Fibroblast of skin of scalp (primary cell): ENCODE measurements at regions not wholly inside any gene's neighbourhood (a gene's known extent, or its start where the extent isn't known, plus 50 kb on each side); places are given as distances from the start of the nearest gene placed in this dataset.

Experiments used
- DNase-seq: peaks from one replicate; pipeline ENCODE4 v3.0.0-alpha.2; 2013

GRCh38 chr14:84591827-84592445, 938.0 kb upstream of the FLRT2 start:
- DNase-seq, result no peak

- DNase-seq, result no peak
Observed at GRCh38 chr14:84592770-84593169, 937.2 kb upstream of the FLRT2 start.

GRCh38 chr14:84610086-84610485, 919.9 kb upstream of the FLRT2 start:
- peak; percentile 53 for DNase-seq

- no peak for DNase-seq
Observed at GRCh38 chr14:84622357-84622756, 907.6 kb upstream of the FLRT2 start.

GRCh38 chr14:84643446-84643845, 886.5 kb upstream of the FLRT2 start:
- DNase-seq, result no peak

GRCh38 chr14:84646786-84647500, 883.0 kb upstream of the FLRT2 start:
- peak; percentile 71 for DNase-seq

GRCh38 chr14:84655014-84655413, 874.9 kb upstream of the FLRT2 start:
- DNase-seq, result no peak

- peak; percentile 48 for DNase-seq
Observed at GRCh38 chr14:84657911-84658310, 872.0 kb upstream of the FLRT2 start.

GRCh38 chr14:84670796-84671195, 859.1 kb upstream of the FLRT2 start:
- DNase-seq, result peak; percentile 48

- DNase-seq, result peak; percentile 29
Observed at GRCh38 chr14:84671776-84672175, 858.2 kb upstream of the FLRT2 start.

GRCh38 chr14:84674636-84675035, 855.3 kb upstream of the FLRT2 start:
- no peak for DNase-seq

- no peak for DNase-seq
Observed at GRCh38 chr14:84686550-84686949, 843.4 kb upstream of the FLRT2 start.

GRCh38 chr14:84688297-84689025, 841.5 kb upstream of the FLRT2 start:
- DNase-seq, result no peak

- no peak for DNase-seq
Observed at GRCh38 chr14:84694161-84694560, 835.8 kb upstream of the FLRT2 start.

- DNase-seq, result peak; percentile 62
Observed at GRCh38 chr14:84704601-84705000, 825.3 kb upstream of the FLRT2 start.

GRCh38 chr14:84707830-84708229, 822.1 kb upstream of the FLRT2 start:
- no peak for DNase-seq

GRCh38 chr14:84708865-84709264, 821.1 kb upstream of the FLRT2 start:
- DNase-seq, result peak; percentile 14

GRCh38 chr14:84726471-84726870, 803.5 kb upstream of the FLRT2 start:
- no peak for DNase-seq

GRCh38 chr14:84749191-84749955, 780.6 kb upstream of the FLRT2 start:
- DNase-seq, result peak; percentile 69

GRCh38 chr14:84750284-84750683, 779.7 kb upstream of the FLRT2 start:
- DNase-seq, result no peak

- DNase-seq, result peak; percentile 92
Observed at GRCh38 chr14:84750763-84751554, 779.0 kb upstream of the FLRT2 start.

- no peak for DNase-seq
Observed at GRCh38 chr14:84751745-84752144, 778.2 kb upstream of the FLRT2 start.
